ENCODE measurements at regions not wholly inside any gene's neighbourhood (a gene's known extent, or its start where the extent isn't known, plus 50 kb on each side); places are given as distances from the start of the nearest gene placed in this dataset.
"Not testable (repeated sequence)": the region's sequence is repeated elsewhere in the genome, so short reads cannot be mapped to it uniquely, and the experiment has no call there.

DNA sequence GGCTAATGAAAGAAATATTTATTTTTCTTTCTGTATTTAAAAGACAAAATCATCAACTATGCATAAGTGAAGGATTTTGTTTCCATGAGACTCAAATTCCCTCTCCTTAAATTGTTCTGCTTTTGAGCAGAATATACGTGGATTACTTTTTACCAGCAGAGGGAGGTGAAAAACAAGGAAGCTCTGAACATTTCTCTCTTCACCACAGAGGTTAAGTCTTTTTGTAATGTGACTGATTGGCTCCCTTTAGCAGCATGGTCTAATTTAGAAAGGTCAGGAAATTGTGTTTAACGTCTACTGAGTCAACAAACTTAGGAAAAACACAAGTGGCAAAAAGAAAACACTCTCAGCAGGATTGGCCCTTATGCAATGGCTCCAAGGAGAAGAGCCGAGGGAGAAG is 55.1 kb upstream of the F9 start:
- no peak overlapping the region for H3K4me3 Mint-ChIP-seq
- DNase-seq = no peak
- H3K4me1 Mint-ChIP-seq (ENCODE audit: low read depth) = no peaks in the 10 kb centered on the region
- H3K27ac Mint-ChIP-seq = no peak overlapping the region
- H3K9me3 Mint-ChIP-seq = no peaks in the 10 kb centered on the region
- no peaks in the 10 kb centered on the region for H3K36me3 Mint-ChIP-seq (ENCODE audit: low read depth)
- peaks cover 28% of the 10 kb centered on the region for H3K27me3 Mint-ChIP-seq

DNA sequence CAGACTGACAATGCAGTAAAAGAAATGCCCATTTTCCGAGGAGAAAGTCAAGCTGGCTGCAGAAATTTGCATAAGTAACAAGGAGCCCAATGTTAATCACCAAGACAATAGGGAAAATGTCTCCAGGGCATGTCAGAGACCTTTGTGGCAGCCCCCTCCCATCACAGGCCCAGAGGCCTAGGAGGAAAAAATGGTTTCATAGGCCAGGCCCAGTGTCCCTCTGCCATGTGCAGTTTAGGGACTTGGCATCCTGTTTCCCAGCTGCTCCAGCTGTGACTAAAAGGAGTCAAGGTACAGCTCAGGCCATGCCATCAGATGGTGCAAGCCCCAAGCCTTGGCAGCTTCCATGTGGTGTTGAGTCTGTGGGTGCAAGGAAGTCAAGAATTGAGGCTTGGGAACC is 68.6 kb upstream of the F9 start:
- not testable (repeated sequence) for H3K27ac Mint-ChIP-seq, H3K4me3 Mint-ChIP-seq, DNase-seq

DNA sequence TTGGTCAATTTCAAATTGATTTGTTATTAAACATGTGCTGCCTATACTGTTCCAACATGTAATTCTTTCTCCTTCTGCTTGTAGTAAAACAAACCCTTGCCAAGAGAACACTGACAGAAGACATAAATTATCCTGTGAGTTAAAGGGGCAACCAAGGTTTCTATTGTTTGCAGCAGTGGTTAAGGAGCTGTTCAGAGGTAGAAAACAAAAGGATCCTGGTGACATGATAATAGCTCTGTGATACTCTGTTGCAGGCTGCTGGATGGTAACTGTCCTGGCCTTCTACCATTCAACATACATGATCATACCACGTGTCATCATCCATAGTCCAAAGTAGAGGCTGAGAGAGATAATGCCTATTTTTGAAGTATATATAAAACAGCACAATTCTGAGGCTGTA is 75.8 kb upstream of the F9 start:
- H3K4me3 Mint-ChIP-seq = no peak overlapping the region
- H3K27ac Mint-ChIP-seq = no peak overlapping the region
- no peaks in the 10 kb centered on the region for H3K4me1 Mint-ChIP-seq (ENCODE audit: low read depth)
- no peaks in the 10 kb centered on the region for H3K36me3 Mint-ChIP-seq (ENCODE audit: low read depth)
- peaks cover 8% of the 10 kb centered on the region for H3K27me3 Mint-ChIP-seq
- no peaks in the 10 kb centered on the region for H3K9me3 Mint-ChIP-seq
- no peak for DNase-seq

More for the DNA sequence above, 68.6 kb upstream of the F9 start:
- H3K27me3 Mint-ChIP-seq = peaks cover 27% of the 10 kb centered on the region
- not testable (repeated sequence) for H3K4me1 Mint-ChIP-seq (ENCODE audit: low read depth); H3K36me3 Mint-ChIP-seq (ENCODE audit: low read depth); H3K9me3 Mint-ChIP-seq

DNA sequence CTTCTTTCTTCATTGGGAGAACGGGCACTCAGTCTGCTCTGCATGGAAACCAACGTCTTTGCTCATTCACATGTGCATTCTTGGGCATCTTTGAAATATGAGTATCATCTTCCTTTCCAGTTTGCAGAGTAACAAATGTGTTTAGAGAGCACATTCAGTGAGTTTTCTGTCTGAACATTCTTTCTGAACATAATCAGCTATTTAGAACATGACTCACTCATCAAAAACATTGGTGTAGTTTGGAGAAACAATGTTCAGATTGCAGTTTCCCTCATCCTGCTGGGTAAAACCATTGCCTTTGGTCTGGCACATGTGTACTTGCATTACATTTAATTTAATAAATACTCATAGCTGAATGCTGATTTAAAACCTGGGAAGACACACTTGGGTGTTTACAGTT is 81.5 kb upstream of the F9 start:
- DNase-seq = no peak
- H3K4me1 Mint-ChIP-seq (ENCODE audit: low read depth) = no peaks in the 10 kb centered on the region
- H3K9me3 Mint-ChIP-seq = no peaks in the 10 kb centered on the region
- H3K4me3 Mint-ChIP-seq = no peak overlapping the region
- peaks cover 6% of the 10 kb centered on the region for H3K27me3 Mint-ChIP-seq
- no peak overlapping the region for H3K27ac Mint-ChIP-seq
- no peaks in the 10 kb centered on the region for H3K36me3 Mint-ChIP-seq (ENCODE audit: low read depth)

DNA sequence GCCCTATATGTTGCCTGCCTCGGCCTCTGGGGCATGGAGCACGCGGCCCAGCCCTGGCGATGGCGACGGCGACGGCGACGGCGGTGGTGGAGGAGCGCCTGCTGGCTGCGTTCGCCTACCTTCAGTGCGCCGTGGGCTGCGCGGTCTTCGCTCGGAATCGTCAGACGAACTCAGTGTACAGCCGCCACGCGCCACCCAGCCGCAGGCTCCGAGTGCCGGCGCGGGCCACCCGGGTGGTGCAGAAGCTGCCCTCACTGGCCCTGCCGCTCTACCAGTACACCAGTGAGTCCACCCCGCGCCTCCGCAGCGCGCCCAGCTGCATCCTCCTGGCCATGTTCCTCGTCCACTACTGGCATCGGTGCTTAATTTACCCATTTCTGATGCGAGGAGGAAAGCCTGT is 83.7 kb upstream of the F9 start:
- H3K4me3 Mint-ChIP-seq = no peak overlapping the region
- DNase-seq = no peak
- no peak overlapping the region for H3K27ac Mint-ChIP-seq
- no peaks in the 10 kb centered on the region for H3K36me3 Mint-ChIP-seq (ENCODE audit: low read depth)
- H3K27me3 Mint-ChIP-seq = peaks cover 3% of the 10 kb centered on the region
- no peaks in the 10 kb centered on the region for H3K4me1 Mint-ChIP-seq (ENCODE audit: low read depth)
- peaks cover 3% of the 10 kb centered on the region for H3K9me3 Mint-ChIP-seq

DNA sequence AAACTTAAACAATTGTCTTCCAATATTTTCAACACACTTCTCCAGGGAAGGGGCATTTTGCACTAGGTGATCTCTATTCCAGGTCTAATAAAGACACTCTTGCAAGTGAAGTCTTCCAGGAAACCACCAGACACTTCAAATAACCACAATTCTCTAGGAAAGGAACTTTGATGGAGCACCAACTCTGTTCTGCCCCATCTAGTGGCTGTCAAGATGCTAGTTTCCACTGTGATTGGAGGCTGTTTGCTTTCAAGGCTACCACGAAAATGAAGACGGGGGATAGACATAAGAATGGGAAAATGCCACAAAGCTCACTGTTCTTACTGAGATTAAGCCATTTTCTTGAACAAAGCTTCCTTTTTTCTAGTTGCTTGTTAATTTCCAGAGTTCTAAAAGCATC is 100.6 kb upstream of the F9 start:
- H3K27ac Mint-ChIP-seq = no peak overlapping the region
- no peaks in the 10 kb centered on the region for H3K9me3 Mint-ChIP-seq
- DNase-seq = no peak
- no peaks in the 10 kb centered on the region for H3K36me3 Mint-ChIP-seq (ENCODE audit: low read depth)
- no peaks in the 10 kb centered on the region for H3K4me1 Mint-ChIP-seq (ENCODE audit: low read depth)
- H3K27me3 Mint-ChIP-seq = peaks cover 23% of the 10 kb centered on the region
- H3K4me3 Mint-ChIP-seq = no peak overlapping the region

DNA sequence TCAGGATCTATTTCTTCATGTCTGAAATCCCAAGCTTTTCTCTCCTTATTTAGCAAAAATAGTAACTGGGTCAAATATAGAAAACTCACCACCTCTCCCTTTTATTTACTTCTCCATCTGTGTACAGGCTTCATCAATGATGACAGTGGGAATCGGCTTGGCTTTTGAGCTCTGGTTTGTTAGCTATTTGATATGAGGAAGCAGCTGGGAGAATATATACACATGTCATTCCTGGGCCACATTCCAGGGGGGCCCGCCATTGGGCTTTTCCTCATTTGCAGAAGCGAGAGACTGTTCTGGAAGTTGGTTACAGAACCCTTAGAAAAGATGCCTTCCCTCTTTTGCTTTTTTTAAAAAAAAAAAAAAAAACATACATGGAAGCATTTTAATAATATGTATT is 107.4 kb upstream of the F9 start:
- Mint-ChIP-seq H3K27me3 (peaks cover 20% of the 10 kb centered on the region), H3K4me3 (no peak overlapping the region), H3K4me1 (ENCODE audit: low read depth) (no peaks in the 10 kb centered on the region), H3K27ac (no peak overlapping the region), H3K9me3 (no peaks in the 10 kb centered on the region), H3K36me3 (ENCODE audit: low read depth) (no peaks in the 10 kb centered on the region)
- DNase-seq = no peak

DNA sequence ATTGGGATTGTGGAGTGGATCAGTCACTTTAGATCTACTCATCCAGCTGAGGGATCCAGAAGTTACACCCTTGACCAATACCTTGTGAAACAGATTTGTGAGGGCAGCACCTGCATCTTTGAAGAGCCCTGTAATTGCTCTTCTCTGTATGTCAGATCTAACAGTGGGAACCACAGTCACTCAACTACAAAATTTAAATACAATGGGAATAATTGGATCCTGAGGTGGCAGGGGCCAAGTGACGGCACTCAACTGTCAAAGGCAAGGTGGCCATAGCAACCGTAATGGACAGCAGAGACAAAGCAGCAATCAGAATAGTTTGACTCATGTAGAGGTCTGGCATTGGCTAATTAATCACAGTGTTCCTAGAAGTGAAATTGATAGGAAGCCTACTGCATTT is 132.3 kb upstream of the F9 start:
- H3K4me3 Mint-ChIP-seq; H3K9me3 Mint-ChIP-seq; H3K4me1 Mint-ChIP-seq (ENCODE audit: low read depth); H3K27ac Mint-ChIP-seq; H3K36me3 Mint-ChIP-seq (ENCODE audit: low read depth); DNase-seq: not testable (repeated sequence)
- peaks cover 13% of the 10 kb centered on the region for H3K27me3 Mint-ChIP-seq

DNA sequence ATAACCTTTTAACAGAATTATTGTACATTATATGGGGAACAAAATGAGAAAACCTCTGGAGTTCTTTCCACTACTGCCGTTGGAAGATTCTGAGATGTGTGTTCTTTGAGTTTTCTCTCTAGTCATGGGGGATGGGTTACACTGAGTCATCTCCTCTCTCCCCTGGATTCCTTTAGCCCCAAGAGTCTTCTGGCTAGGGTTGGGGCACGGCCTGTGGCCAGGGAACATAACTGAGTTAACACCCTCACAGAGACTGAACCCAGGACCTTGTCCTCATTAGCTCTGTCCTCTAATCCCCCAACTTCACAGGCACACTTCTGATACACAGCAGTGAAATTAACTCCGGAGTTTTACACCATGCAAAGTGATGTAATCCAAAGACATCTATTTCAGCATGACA is 142.3 kb upstream of the F9 start:
- H3K27ac Mint-ChIP-seq = no peak overlapping the region
- H3K4me3 Mint-ChIP-seq = no peak overlapping the region
- H3K27me3 Mint-ChIP-seq = peaks cover 13% of the 10 kb centered on the region
- H3K4me1 Mint-ChIP-seq (ENCODE audit: low read depth) = no peaks in the 10 kb centered on the region
- H3K36me3 Mint-ChIP-seq (ENCODE audit: low read depth) = no peaks in the 10 kb centered on the region
- no peaks in the 10 kb centered on the region for H3K9me3 Mint-ChIP-seq
- DNase-seq = no peak

DNA sequence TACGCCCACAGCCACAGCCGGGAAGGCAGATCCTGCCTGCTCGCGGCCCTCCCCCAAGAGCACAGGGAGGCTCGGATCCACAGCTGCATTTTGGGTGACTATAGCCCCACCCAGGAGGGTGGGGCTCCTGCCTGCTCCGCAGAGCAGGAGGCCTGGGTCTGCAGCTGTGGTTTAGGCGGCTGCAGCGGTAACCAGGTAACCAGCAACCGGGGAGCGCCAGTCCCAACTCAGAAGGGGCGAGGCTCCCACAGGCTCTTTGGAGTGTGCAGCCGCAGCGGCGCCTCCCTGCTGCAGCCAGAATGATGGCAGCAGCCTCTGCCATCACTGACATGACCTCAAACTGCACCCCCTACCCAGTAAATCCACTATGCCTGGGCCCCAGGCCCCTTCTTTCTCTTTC is 148.0 kb upstream of the F9 start:
- H3K9me3 Mint-ChIP-seq = no peaks in the 10 kb centered on the region
- no peak overlapping the region for H3K27ac Mint-ChIP-seq
- H3K4me3 Mint-ChIP-seq = no peak overlapping the region
- peaks cover 28% of the 10 kb centered on the region for H3K27me3 Mint-ChIP-seq
- no peak for DNase-seq
- no peaks in the 10 kb centered on the region for H3K4me1 Mint-ChIP-seq (ENCODE audit: low read depth)
- H3K36me3 Mint-ChIP-seq (ENCODE audit: low read depth) = no peaks in the 10 kb centered on the region

DNA sequence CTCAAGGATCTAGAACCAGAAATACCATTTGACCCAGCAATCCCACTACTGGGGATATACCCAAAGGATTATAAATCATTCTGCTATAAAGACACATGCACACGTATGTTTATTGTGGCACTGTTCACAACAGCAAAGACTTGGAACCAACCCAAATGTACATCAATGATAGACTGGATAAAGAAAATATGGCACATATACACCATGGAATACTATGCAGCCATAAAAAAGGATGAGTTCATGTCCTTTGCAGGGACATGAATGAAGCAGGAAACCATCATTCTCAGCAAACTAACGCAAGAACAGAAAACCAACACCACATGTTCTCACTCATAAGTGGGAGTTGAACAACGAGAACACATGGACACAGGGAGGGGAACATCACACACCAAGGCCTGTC is 154.0 kb upstream of the F9 start:
- peaks cover 28% of the 10 kb centered on the region for H3K27me3 Mint-ChIP-seq
- H3K9me3 Mint-ChIP-seq; H3K27ac Mint-ChIP-seq; DNase-seq; H3K4me1 Mint-ChIP-seq (ENCODE audit: low read depth); H3K36me3 Mint-ChIP-seq (ENCODE audit: low read depth); H3K4me3 Mint-ChIP-seq: not testable (repeated sequence)

DNA sequence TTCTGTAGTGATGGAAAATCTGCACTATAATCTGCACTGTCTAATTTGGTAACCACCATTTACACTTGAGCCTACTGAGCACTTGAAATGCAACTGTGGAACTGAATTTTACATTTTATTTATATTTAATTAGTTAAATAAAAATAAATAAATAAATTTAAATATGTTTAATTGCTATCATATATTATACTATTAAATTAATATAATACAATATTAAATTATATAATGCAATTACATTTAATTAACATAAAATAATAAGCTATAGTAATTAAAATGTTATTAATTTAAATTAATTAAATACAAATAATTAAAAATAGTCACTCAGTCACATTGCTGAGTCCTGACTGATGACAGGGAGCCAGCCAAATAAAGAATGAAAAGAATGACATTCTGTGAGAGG is 170.2 kb upstream of the F9 start:
- DNase-seq = no peak
- H3K4me1 Mint-ChIP-seq (ENCODE audit: low read depth) = no peaks in the 10 kb centered on the region
- no peaks in the 10 kb centered on the region for H3K9me3 Mint-ChIP-seq
- H3K27ac Mint-ChIP-seq = no peak overlapping the region
- H3K27me3 Mint-ChIP-seq = peaks cover 24% of the 10 kb centered on the region
- no peaks in the 10 kb centered on the region for H3K36me3 Mint-ChIP-seq (ENCODE audit: low read depth)
- H3K4me3 Mint-ChIP-seq = no peak overlapping the region

DNA sequence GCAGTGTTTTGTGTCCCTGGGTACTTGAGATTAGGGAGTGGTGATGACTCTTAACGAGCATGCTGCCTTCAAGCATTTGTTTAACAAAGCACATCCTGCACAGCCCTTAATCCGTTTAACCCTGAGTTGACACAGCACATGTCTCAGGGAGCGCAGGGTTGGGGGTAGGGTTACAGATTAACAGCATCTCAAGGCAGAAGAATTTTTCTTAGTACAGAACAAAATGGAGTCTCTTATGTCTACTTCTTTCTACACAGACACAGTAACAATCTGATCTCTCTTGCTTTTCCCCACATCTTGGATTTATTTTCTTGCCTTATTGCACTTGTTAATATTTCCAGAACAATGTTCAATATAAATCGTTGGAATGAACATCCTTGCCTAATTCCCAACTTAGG is 187.9 kb upstream of the F9 start:
- not testable (repeated sequence) for H3K4me3 Mint-ChIP-seq; H3K27ac Mint-ChIP-seq; H3K4me1 Mint-ChIP-seq (ENCODE audit: low read depth); H3K9me3 Mint-ChIP-seq; H3K36me3 Mint-ChIP-seq (ENCODE audit: low read depth); DNase-seq
- peaks cover 44% of the 10 kb centered on the region for H3K27me3 Mint-ChIP-seq

DNA sequence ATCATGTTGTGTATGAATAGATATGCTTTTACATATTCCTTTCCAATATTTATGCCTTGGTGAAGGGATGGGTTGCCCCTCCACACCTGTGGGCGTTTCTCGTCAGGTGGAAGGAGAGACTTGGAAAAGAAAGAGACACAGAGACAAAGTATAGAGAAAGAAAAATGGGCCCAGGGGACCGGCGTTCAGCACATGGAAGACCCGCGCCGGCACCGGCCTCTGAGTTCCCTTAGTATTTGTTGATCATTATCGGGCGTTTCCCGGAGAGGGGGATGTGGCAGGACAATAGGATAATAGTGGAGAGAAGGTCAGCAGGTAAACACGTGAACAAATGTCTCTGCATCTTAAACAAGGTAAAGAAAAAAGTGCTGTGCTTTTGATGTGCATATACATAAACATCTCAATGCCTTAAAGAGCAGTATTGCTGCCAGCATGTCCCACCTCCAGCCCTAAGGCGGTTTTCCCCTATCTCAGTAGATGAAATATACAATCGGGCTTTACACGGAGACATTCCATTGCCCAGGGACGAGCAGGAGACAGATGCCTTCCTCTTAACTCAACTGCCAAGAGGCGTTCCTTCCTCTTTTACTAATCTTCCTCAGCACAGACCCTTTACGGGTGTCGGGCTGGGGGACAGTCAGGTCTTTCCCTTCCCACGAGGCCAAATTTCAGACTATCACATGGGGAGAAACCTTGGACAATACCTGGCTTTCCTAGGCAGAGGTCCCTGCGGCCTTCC is 188.5 kb upstream of the F9 start:
- H3K27ac Mint-ChIP-seq; H3K4me3 Mint-ChIP-seq; H3K4me1 Mint-ChIP-seq (ENCODE audit: low read depth); H3K9me3 Mint-ChIP-seq; DNase-seq; H3K36me3 Mint-ChIP-seq (ENCODE audit: low read depth): not testable (repeated sequence)
- peaks cover 41% of the 10 kb centered on the region for H3K27me3 Mint-ChIP-seq

DNA sequence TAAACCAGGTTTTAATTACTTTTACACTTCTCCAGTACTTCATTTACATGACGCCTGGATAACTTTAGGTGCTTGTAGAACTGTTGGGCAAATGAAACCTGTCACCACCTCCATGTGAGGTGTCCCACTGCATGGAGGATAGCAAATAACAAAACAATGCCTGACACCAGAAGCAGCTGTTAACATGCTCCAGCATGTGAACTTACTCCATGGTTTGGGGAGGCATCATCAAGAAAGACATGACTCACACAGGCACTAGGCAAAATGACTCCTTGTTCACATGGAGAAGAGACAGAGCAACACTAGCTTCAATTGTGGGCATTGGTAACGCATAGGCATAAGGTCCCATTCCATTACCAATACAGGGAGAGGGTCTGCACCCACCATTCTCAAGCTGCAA is 198.1 kb upstream of the F9 start:
- DNase-seq = no peak
- Mint-ChIP-seq H3K36me3 (ENCODE audit: low read depth) (no peaks in the 10 kb centered on the region), H3K9me3 (no peaks in the 10 kb centered on the region), H3K27ac (no peak overlapping the region), H3K4me3 (no peak overlapping the region), H3K4me1 (ENCODE audit: low read depth) (no peaks in the 10 kb centered on the region), H3K27me3 (peaks cover 4% of the 10 kb centered on the region)

DNA sequence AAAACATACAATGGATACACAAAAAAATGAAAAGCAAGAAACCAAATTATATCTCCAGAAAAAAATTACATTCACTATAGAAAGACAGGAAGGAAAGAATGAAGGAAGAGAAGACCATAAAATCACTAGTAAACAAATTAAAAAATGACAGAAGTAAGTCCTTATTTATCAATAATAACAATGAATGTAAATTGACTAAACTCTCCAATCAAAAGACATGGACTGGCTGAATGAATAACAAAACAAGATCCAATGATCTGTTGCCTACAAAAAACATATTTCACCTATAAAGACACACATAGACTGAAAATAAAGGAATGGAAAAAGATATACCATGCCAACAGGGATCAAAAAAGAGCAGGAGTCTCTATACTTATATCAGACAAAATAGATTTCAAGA is 203.2 kb upstream of the F9 start:
- Mint-ChIP-seq H3K9me3 (no peaks in the 10 kb centered on the region), H3K4me3 (no peak overlapping the region), H3K36me3 (ENCODE audit: low read depth) (no peaks in the 10 kb centered on the region), H3K27me3 (no peaks in the 10 kb centered on the region), H3K27ac (no peak overlapping the region), H3K4me1 (ENCODE audit: low read depth) (no peaks in the 10 kb centered on the region)
- no peak for DNase-seq
